HG03108 (cell line): ENCODE measurements at regions not wholly inside any gene's neighbourhood (a gene's known extent, or its start where the extent isn't known, plus 50 kb on each side); places are given as distances from the start of the nearest gene placed in this dataset.

Experiments used
- ATAC-seq: cut with Tn5 transposase; IDR thresholded peaks from one replicate; pipeline ENCODE4 v1.9.1; 2021; ENCODE audit warnings: moderate library complexity; ENCODE audit not compliant: unreplicated experiment

DNA sequence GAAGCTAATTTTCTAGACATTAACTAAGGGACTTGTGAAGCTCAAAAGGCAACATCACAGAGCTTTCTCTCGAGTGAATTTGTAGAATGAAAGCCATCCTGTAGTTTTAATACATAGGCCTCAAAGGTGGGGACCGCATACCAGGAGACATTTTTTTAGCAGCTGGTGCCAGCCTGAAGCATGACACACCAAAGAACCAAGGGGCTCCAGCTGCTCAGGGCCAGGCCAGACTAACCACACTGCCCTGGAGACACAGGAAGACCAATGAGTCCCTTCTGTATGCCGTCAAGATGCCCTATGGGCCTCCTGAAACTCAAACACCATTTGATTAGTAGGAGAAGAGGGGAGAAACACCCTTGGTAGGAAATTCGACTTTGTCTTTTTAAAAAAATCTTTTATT is 113.9 kb upstream of the CACNA1E start:
- ATAC-seq, result no peak

DNA sequence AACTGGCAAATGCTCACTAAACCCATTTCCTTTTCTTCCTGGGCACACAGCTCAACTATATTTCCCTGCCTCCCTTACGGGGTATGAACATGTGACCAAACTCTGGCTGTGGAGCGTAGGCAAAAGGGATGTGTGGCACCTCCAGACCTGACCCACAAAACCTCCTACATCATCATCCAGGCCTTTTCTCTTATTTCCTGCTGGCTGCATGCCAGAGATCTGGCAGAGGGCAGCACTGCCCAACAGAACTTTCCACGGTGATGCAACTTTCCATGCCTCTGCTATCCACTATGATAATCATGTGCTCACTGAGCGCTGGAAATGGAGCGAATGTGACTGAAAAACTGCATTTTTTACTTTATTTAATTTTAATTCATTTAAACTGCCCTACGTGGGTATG is 99.6 kb upstream of the CACNA1E start:
- no peak for ATAC-seq

DNA sequence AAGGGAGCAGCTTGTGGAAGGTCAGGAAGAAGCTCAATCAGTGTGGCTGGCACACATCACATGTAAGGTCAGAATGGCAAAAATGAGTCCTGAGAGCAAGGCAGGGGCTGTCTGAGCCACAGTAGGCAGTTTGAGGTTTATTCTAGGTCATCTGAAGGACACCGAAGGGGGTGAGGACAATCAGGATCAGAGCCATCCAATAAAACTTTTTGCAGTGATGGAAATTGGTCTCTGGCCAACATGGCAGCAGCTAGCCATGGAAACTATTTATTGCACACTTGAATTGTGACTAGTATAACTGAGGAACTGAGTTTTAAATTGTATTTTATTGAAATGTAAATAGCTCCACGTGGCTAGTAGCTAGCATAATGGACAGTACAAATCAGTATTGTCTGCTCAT is 97.0 kb upstream of the CACNA1E start:
- ATAC-seq, result no peak

GRCh38 chr1:181386951-181387350 is 96.4 kb upstream of the CACNA1E start:
- no peak for ATAC-seq

- ATAC-seq, result no peak
Measured at GRCh38 chr1:181387702-181388101, 95.6 kb upstream of the CACNA1E start.

DNA sequence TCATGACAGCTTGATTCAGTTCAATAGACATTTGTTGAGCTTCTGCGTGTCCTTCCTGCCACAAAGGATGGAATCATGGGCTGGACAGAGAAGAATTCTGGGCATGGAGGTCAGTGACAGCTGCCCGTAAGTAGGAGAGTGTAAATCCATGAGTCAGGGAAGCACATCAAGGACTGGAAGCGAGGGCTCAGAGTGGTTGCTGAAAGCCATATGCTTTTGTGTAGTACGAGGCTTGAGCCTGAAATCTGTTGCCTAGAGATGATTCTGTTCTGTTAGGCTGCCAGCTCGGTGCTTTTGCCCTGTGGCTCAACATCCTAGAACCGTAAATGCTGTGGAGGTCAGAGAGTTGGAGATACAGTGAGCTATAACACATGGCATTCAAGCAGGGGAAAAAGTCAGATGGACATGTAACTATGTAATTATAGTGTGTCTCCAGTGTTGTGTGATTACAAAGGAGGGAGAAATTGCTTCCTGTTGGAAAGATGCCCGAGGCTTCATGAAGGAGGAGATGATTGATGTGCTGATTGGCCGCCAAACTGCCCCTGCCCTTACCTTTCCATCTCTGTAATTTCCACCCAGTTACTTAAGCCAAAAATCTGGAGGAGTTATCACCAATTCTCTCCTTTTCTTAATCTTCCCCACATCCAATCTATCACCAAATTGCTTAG is 92.8 kb upstream of the CACNA1E start:
- no peak for ATAC-seq

- no peak for ATAC-seq
Measured at GRCh38 chr1:181391301-181391900, 91.9 kb upstream of the CACNA1E start.

GRCh38 chr1:181392133-181392532 is 91.2 kb upstream of the CACNA1E start:
- ATAC-seq, result no peak

GRCh38 chr1:181392613-181393220 is 90.6 kb upstream of the CACNA1E start:
- no peak for ATAC-seq

GRCh38 chr1:181394766-181395165 is 88.6 kb upstream of the CACNA1E start:
- no peak for ATAC-seq

- ATAC-seq, result no peak
Measured at GRCh38 chr1:181396171-181396670, 87.1 kb upstream of the CACNA1E start.

- ATAC-seq, result no peak
Measured at GRCh38 chr1:181396811-181397210, 86.5 kb upstream of the CACNA1E start.

DNA sequence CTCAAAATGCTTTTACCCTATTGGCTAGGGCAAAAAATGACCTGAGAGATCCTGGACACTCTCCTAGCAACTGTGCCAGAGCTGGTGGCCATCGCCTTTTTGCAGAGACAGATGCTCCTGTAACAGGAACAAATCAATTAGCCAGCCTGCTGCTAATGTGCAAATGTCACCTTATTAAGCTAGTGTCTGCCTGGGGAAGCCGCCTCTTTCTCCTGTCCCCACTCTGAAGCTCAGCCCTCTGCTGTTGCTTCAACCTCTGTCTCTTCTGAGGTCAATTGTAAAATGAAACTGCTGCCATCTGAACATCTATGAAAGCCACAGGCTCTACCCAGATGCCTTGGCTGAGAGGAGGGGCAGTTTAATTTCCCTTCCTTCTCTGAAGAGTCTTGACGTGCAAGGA is 85.5 kb upstream of the CACNA1E start:
- peak; percentile 70 for ATAC-seq

DNA sequence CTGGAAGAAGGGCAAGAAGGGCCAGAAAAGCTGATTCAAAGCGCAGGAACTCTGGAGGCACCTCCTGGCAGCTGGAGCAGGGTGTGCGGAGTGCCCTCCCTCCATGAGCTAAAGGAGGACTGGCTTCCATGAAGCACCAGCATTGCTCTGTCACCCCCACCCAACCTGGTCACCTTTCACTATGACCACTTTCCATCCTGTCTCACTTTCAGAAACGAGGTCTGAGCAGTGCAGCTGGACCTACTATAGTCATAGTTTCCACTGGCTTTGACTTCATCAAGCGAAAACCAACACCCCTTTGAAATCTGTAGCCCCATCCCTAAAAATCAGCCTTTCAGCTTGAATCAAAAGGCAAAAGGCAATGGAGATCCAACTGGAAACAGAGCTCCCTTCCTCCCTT is 84.8 kb upstream of the CACNA1E start:
- peak; percentile 76 for ATAC-seq

DNA sequence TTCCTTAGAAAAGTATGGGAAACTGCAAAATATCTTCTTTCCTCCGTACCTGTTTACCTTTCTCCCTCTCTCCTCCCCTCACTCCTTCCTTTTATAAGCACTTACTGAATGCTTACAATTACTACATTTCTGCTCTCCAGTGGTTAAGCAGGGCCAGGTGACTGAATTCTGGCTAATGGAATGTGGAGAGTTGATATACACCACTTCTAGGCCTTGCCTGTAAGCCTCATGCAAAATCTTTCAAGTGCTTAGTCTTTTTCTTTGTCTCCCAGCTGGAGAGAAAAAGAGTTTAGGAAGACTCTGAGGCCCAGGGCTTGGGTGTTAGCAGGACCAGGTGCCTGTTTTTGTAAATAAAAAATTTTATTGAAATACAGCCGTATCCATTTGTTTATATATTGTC is 77.7 kb upstream of the CACNA1E start:
- no peak for ATAC-seq

- ATAC-seq, result no peak
Measured at GRCh38 chr1:181406989-181407388, 76.3 kb upstream of the CACNA1E start.

- no peak for ATAC-seq
Measured at GRCh38 chr1:181409981-181410380, 73.3 kb upstream of the CACNA1E start.

DNA sequence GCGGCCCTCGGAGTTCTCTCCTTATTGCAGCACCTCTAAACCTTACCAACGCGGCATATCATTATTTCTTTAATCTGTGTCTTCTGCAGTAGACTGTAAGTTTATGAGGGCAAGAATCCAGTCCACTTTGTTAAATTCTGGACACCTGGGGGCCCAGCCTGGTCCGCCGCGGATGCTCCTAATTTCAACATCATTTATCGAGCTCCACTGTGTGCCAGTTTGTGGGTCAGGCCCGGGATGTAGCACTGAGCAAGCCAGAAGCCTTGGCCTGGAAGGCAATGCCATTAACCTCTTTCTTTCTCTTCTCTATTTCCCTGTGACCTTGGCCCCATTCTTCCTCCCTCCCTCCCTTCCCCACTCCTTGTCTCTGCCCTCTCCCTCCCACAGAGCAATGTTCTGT is 70.6 kb upstream of the CACNA1E start:
- no peak for ATAC-seq

- ATAC-seq, result no peak
Measured at GRCh38 chr1:181413195-181413815, 70.0 kb upstream of the CACNA1E start.

- no peak for ATAC-seq
Measured at GRCh38 chr1:181413836-181414235, 69.5 kb upstream of the CACNA1E start.

DNA sequence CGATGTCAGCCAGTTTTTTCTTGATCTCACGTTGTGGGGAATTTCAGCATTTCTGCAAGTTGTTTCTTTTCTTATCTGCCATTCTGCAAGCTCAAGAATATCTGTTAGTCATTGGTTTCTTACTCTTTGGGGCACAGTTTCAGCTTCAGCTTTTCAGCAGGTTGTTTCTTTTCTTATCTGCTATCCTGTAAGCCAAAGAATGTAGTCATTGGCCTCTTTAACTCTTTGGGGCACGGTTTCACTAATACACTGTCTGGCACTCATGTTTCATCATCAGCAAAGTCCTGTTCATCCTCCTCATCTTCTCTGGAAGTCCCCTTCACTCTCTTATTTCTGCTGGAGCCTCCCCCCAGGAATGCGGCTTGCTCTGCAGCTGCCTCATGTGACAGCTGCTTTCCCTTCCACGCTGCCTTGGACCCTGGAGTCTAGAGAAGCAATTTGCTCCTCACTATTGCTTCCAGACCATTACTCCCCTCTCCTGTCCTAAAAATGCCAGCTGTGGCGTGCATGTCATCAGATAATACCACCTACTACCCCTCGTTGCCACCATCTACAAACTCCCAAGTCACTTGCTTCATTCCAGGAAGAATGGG is 67.0 kb upstream of the CACNA1E start:
- ATAC-seq, result no peak

- no peak for ATAC-seq
Measured at GRCh38 chr1:181417915-181418314, 65.4 kb upstream of the CACNA1E start.
